ENCODE measurements at regions not wholly inside any gene's neighbourhood (a gene's known extent, or its start where the extent isn't known, plus 50 kb on each side); places are given as distances from the start of the nearest gene placed in this dataset.

DNA sequence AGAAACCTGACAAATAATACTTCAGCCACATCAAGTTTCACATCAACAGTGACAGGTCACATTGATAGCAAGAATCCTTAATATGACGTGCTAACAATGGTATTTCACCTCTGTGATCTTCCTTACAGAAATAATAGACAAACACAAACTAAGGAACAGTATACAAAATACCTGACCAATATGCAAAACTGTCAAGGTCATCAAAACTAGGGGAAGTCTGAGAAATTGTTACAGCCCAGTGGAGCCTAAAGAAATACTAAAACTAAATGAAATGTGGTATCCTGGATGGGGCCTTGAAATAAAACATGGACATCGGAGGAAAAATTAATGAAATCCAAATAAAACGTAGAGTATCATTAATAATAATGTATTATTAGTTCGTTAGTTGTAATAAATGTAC, 422.0 kb upstream of the ZNF385D start:
- Histone ChIP-seq H3K79me2 (ENCODE audit: control insufficient read depth, insufficient read depth, low read length, poor library complexity) (no peaks in the 10 kb centered on the region), H3K36me3 (ENCODE audit: control insufficient read depth in 1 of 2, insufficient read depth in 2 of 2, low read length in 2 of 2) (no peaks in the 10 kb centered on the region), H2AFZ (ENCODE audit: insufficient read depth, low read length, poor library complexity) (no peak overlapping the region), H3K4me1 (ENCODE audit: control insufficient read depth in 1 of 2, insufficient read depth in 2 of 2, low read length in 2 of 2) (no peaks in the 10 kb centered on the region), H2BK120ac (ENCODE audit: insufficient read depth, low read length, poor library complexity) (no peak overlapping the region), H3K18ac (ENCODE audit: low read length) (no peak overlapping the region), H3K23ac (ENCODE audit: low read length) (no peak overlapping the region), H4K8ac (ENCODE audit: low read depth, low read length) (no peak overlapping the region), H2AK5ac (ENCODE audit: low read length) (no peak overlapping the region), H3K27me3 (ENCODE audit: insufficient read depth, low read length) (no peaks in the 10 kb centered on the region), H4K12ac (ENCODE audit: low read depth, low read length) (no peak overlapping the region), H3K4me2 (ENCODE audit: low read length) (no peak overlapping the region), H3K14ac (ENCODE audit: low read length) (no peak overlapping the region), H2BK12ac (ENCODE audit: low read length) (no peak overlapping the region), H3K4ac (ENCODE audit: low read depth, low read length) (no peak overlapping the region), H3K27ac (ENCODE audit: low read depth, low read length) (no peak overlapping the region), H2BK5ac (ENCODE audit: low read depth, low read length, poor library complexity) (no peak overlapping the region), H3K9me3 (ENCODE audit: insufficient read depth, low read depth, low read length) (no peaks in the 10 kb centered on the region), H3K79me1 (ENCODE audit: low read length) (no peaks in the 10 kb centered on the region), H3K9ac (ENCODE audit: low read length) (no peak overlapping the region), H4K91ac (ENCODE audit: low read depth, low read length) (no peak overlapping the region), H3K4me3 (ENCODE audit: low read depth, low read length) (no peak overlapping the region)
- 100% methylated on average over 1 of the region's 4 CpGs for WGBS (ENCODE audit: extremely low coverage, insufficient coverage, insufficient read length)
- no peak for DNase-seq

DNA sequence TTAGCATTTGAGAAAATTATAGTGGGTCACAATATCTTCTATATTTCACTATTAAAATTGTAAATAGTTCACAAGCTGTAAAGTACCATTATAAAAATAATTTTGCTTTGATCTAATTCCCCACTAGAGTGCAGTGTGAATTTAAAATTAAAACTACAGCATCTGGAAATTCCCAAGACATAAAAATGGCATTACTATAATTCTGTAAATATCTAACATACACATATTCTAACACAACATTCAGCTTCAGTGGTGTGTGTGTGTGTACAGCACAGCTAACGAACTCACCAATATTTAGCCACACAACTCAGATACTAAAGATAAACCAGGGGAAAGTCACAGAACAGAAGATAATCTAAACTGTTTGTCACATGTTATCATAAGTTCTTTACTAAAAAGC, 424.9 kb upstream of the ZNF385D start:
- Histone ChIP-seq H3K23ac (ENCODE audit: low read length) (no peak overlapping the region), H3K4me3 (ENCODE audit: low read depth, low read length) (no peak overlapping the region), H2BK5ac (ENCODE audit: low read depth, low read length, poor library complexity) (no peak overlapping the region), H3K79me2 (ENCODE audit: control insufficient read depth, insufficient read depth, low read length, poor library complexity) (no peaks in the 10 kb centered on the region), H3K4me2 (ENCODE audit: low read length) (no peak overlapping the region), H4K12ac (ENCODE audit: low read depth, low read length) (no peak overlapping the region), H2AFZ (ENCODE audit: insufficient read depth, low read length, poor library complexity) (no peak overlapping the region), H2BK120ac (ENCODE audit: insufficient read depth, low read length, poor library complexity) (no peak overlapping the region), H3K36me3 (ENCODE audit: control insufficient read depth in 1 of 2, insufficient read depth in 2 of 2, low read length in 2 of 2) (no peaks in the 10 kb centered on the region), H2BK12ac (ENCODE audit: low read length) (no peak overlapping the region), H3K9ac (ENCODE audit: low read length) (no peak overlapping the region), H3K27me3 (ENCODE audit: insufficient read depth, low read length) (no peaks in the 10 kb centered on the region), H3K9me3 (ENCODE audit: insufficient read depth, low read depth, low read length) (no peaks in the 10 kb centered on the region), H3K27ac (ENCODE audit: low read depth, low read length) (no peak overlapping the region), H3K79me1 (ENCODE audit: low read length) (no peaks in the 10 kb centered on the region), H3K14ac (ENCODE audit: low read length) (no peak overlapping the region), H2AK5ac (ENCODE audit: low read length) (no peak overlapping the region), H3K4me1 (ENCODE audit: control insufficient read depth in 1 of 2, insufficient read depth in 2 of 2, low read length in 2 of 2) (no peaks in the 10 kb centered on the region), H3K18ac (ENCODE audit: low read length) (no peak overlapping the region), H4K91ac (ENCODE audit: low read depth, low read length) (no peak overlapping the region), H3K4ac (ENCODE audit: low read depth, low read length) (no peak overlapping the region), H4K8ac (ENCODE audit: low read depth, low read length) (no peak overlapping the region)
- no peak for DNase-seq
- no CpG with 5 or more reads among the region's 1 CpG for WGBS (ENCODE audit: extremely low coverage, insufficient coverage, insufficient read length)

DNA sequence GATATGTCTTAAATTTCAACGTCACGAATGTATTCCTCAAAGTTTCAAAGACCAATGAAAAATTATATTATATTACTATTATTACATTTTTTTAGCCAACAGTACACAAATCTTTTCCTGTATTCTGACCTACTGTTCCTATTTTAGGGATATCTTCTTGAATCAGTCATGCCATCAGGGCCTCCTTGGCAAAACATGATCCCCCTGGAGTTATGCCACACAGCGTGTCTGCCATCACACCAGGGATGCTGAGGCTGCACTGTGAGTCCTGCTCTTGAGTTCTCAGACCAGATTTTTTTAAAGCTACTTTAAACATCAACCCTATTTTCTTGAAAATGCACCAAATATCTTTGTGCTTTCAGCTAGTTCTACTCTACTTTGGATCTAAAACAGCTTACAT, 425.9 kb upstream of the ZNF385D start:
- WGBS (ENCODE audit: extremely low coverage, insufficient coverage, insufficient read length) = no CpG with 5 or more reads among the region's 3 CpGs
- Histone ChIP-seq H3K36me3 (ENCODE audit: control insufficient read depth in 1 of 2, insufficient read depth in 2 of 2, low read length in 2 of 2) (no peaks in the 10 kb centered on the region), H2BK5ac (ENCODE audit: low read depth, low read length, poor library complexity) (no peak overlapping the region), H3K79me1 (ENCODE audit: low read length) (no peaks in the 10 kb centered on the region), H3K79me2 (ENCODE audit: control insufficient read depth, insufficient read depth, low read length, poor library complexity) (no peaks in the 10 kb centered on the region), H3K23ac (ENCODE audit: low read length) (no peak overlapping the region), H3K27me3 (ENCODE audit: insufficient read depth, low read length) (no peaks in the 10 kb centered on the region), H3K4me1 (ENCODE audit: control insufficient read depth in 1 of 2, insufficient read depth in 2 of 2, low read length in 2 of 2) (no peaks in the 10 kb centered on the region), H2AK5ac (ENCODE audit: low read length) (no peak overlapping the region), H3K18ac (ENCODE audit: low read length) (no peak overlapping the region), H4K8ac (ENCODE audit: low read depth, low read length) (no peak overlapping the region), H3K4me3 (ENCODE audit: low read depth, low read length) (no peak overlapping the region), H4K91ac (ENCODE audit: low read depth, low read length) (no peak overlapping the region), H4K12ac (ENCODE audit: low read depth, low read length) (no peak overlapping the region), H3K4ac (ENCODE audit: low read depth, low read length) (no peak overlapping the region), H3K4me2 (ENCODE audit: low read length) (no peak overlapping the region), H2AFZ (ENCODE audit: insufficient read depth, low read length, poor library complexity) (no peak overlapping the region), H2BK12ac (ENCODE audit: low read length) (no peak overlapping the region), H3K14ac (ENCODE audit: low read length) (no peak overlapping the region), H3K9me3 (ENCODE audit: insufficient read depth, low read depth, low read length) (no peaks in the 10 kb centered on the region), H2BK120ac (ENCODE audit: insufficient read depth, low read length, poor library complexity) (no peak overlapping the region), H3K27ac (ENCODE audit: low read depth, low read length) (no peak overlapping the region), H3K9ac (ENCODE audit: low read length) (no peak overlapping the region)
- DNase-seq = no peak

DNA sequence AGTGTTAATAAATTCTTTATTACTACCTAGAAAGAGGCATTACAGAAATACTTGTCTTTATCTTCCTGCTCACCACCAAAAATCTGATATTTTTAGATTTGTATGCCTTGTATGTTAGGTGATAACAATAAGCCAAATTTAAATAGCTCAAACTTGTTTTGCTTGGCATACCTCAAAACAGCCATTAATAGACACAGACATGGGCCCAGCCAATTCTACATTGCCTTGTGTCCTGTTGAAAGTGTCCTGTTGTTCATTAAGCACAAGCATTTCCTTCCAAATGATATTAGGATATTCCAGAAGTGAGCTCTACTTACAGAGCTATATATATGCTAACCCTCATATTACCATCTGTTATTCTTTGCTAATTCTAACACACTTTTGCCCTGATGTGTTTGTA, 438.6 kb upstream of the ZNF385D start:
- Histone ChIP-seq H3K4ac (ENCODE audit: low read depth, low read length) (no peak overlapping the region), H3K9me3 (ENCODE audit: insufficient read depth, low read depth, low read length) (no peaks in the 10 kb centered on the region), H3K27ac (ENCODE audit: low read depth, low read length) (no peak overlapping the region), H4K91ac (ENCODE audit: low read depth, low read length) (no peak overlapping the region), H2BK12ac (ENCODE audit: low read length) (no peak overlapping the region), H2BK120ac (ENCODE audit: insufficient read depth, low read length, poor library complexity) (no peak overlapping the region), H2AK5ac (ENCODE audit: low read length) (no peak overlapping the region), H3K9ac (ENCODE audit: low read length) (no peak overlapping the region), H3K14ac (ENCODE audit: low read length) (no peak overlapping the region), H3K79me1 (ENCODE audit: low read length) (no peaks in the 10 kb centered on the region), H3K4me3 (ENCODE audit: low read depth, low read length) (no peak overlapping the region), H3K4me2 (ENCODE audit: low read length) (no peak overlapping the region), H3K27me3 (ENCODE audit: insufficient read depth, low read length) (no peaks in the 10 kb centered on the region), H2BK5ac (ENCODE audit: low read depth, low read length, poor library complexity) (no peak overlapping the region), H3K36me3 (ENCODE audit: control insufficient read depth in 1 of 2, insufficient read depth in 2 of 2, low read length in 2 of 2) (no peaks in the 10 kb centered on the region), H3K23ac (ENCODE audit: low read length) (no peak overlapping the region), H4K8ac (ENCODE audit: low read depth, low read length) (no peak overlapping the region), H2AFZ (ENCODE audit: insufficient read depth, low read length, poor library complexity) (no peak overlapping the region), H3K4me1 (ENCODE audit: control insufficient read depth in 1 of 2, insufficient read depth in 2 of 2, low read length in 2 of 2) (no peaks in the 10 kb centered on the region), H3K18ac (ENCODE audit: low read length) (no peak overlapping the region), H3K79me2 (ENCODE audit: control insufficient read depth, insufficient read depth, low read length, poor library complexity) (no peaks in the 10 kb centered on the region), H4K12ac (ENCODE audit: low read depth, low read length) (no peak overlapping the region)
- no peak for DNase-seq

DNA sequence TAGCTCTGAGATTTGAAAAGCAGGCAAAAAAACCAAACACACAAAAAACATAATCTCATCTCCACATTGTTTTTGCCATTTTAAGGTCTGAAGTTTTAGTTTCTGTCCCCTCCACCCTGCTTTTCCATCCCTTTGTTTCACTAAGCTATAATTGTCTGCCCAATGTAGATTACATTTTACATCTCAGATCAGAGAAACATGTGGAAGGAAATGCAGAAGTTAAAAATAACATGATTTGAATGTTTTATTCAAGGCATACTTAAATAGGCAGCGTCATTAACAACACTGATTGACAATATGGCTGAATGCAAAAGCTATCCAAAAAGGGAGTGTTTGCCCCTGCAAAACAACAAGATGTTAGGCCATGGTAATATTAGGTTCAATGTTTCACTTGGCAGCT, 448.1 kb upstream of the ZNF385D start:
- no peak overlapping the region for H2AK5ac ChIP-seq (ENCODE audit: low read length)
- no CpG with 5 or more reads among the region's 1 CpG for WGBS (ENCODE audit: extremely low coverage, insufficient coverage, insufficient read length)
- no peak overlapping the region for H3K27ac ChIP-seq (ENCODE audit: low read depth, low read length)

More for the DNA sequence above, 448.1 kb upstream of the ZNF385D start:
- no peak overlapping the region for H2BK5ac ChIP-seq (ENCODE audit: low read depth, low read length, poor library complexity)
- no peaks in the 10 kb centered on the region for H3K79me2 ChIP-seq (ENCODE audit: control insufficient read depth, insufficient read depth, low read length, poor library complexity)
- H2AFZ ChIP-seq (ENCODE audit: insufficient read depth, low read length, poor library complexity) = no peak overlapping the region
- H3K4me1 ChIP-seq (ENCODE audit: control insufficient read depth in 1 of 2, insufficient read depth in 2 of 2, low read length in 2 of 2) = no peaks in the 10 kb centered on the region
- H3K4me2 ChIP-seq (ENCODE audit: low read length) = no peak overlapping the region
- no peak for DNase-seq
- no peak overlapping the region for H4K8ac ChIP-seq (ENCODE audit: low read depth, low read length)
- no peak overlapping the region for H3K9ac ChIP-seq (ENCODE audit: low read length)
- H3K14ac ChIP-seq (ENCODE audit: low read length) = no peak overlapping the region
- H4K91ac ChIP-seq (ENCODE audit: low read depth, low read length) = no peak overlapping the region
- no peaks in the 10 kb centered on the region for H3K36me3 ChIP-seq (ENCODE audit: control insufficient read depth in 1 of 2, insufficient read depth in 2 of 2, low read length in 2 of 2)
- no peak overlapping the region for H3K4ac ChIP-seq (ENCODE audit: low read depth, low read length)
- no peak overlapping the region for H2BK120ac ChIP-seq (ENCODE audit: insufficient read depth, low read length, poor library complexity)
- H3K23ac ChIP-seq (ENCODE audit: low read length) = no peak overlapping the region
- H3K79me1 ChIP-seq (ENCODE audit: low read length) = no peaks in the 10 kb centered on the region
- H3K4me3 ChIP-seq (ENCODE audit: low read depth, low read length) = no peak overlapping the region
- no peaks in the 10 kb centered on the region for H3K27me3 ChIP-seq (ENCODE audit: insufficient read depth, low read length)
- no peak overlapping the region for H4K12ac ChIP-seq (ENCODE audit: low read depth, low read length)
- no peak overlapping the region for H2BK12ac ChIP-seq (ENCODE audit: low read length)
- no peaks in the 10 kb centered on the region for H3K9me3 ChIP-seq (ENCODE audit: insufficient read depth, low read depth, low read length)
- no peak overlapping the region for H3K18ac ChIP-seq (ENCODE audit: low read length)
